Muscle layer of colon (tissue), 2 donors: ENCODE measurements at regions not wholly inside any gene's neighbourhood (a gene's known extent, or its start where the extent isn't known, plus 50 kb on each side); places are given as distances from the start of the nearest gene placed in this dataset.
"Not testable (repeated sequence)": the region's sequence is repeated elsewhere in the genome, so short reads cannot be mapped to it uniquely, and the experiment has no call there.

ENCODE experiments used
- H3K27ac ChIP-seq: one replicate; pipeline ENCODE4 v1.7.0; 2013; ENCODE audit warnings: low read depth, mild to moderate bottlenecking, low read length, moderate library complexity
- H3K27me3 ChIP-seq, 2 donors: one replicate each; pipeline ENCODE4 v1.7.0; 2013; ENCODE audit warnings: low read length in 2 of 2, mild to moderate bottlenecking in 2 of 2; ENCODE audit not compliant: insufficient read depth in 2 of 2, control insufficient read depth in 1 of 2
- H3K36me3 ChIP-seq: one replicate; pipeline ENCODE4 v1.7.0; 2013; ENCODE audit warnings: mild to moderate bottlenecking, low read length; ENCODE audit not compliant: insufficient read depth
- H3K4me1 ChIP-seq: one replicate; pipeline ENCODE4 v1.7.0; 2013; ENCODE audit warnings: mild to moderate bottlenecking, low read length; ENCODE audit not compliant: insufficient read depth
- H3K4me3 ChIP-seq, 2 donors: one replicate each; pipeline ENCODE4 v1.7.0; 2013; ENCODE audit warnings: low read length in 2 of 2, low read depth in 1 of 2, mild to moderate bottlenecking in 1 of 2, moderate library complexity in 1 of 2
- H3K9ac ChIP-seq: one replicate; pipeline ENCODE4 v1.7.0; 2013; ENCODE audit warnings: low read length
- H3K9me3 ChIP-seq: one replicate; pipeline ENCODE4 v1.7.0; 2013; ENCODE audit warnings: mild to moderate bottlenecking, low read length
- donor health status: abdominal sarcoma.
- donor health status: Adenocarcinoma of cecum.

GRCh38 chr3:159047361-159047760 is 245.5 kb downstream of the MFSD1 start:
- no peak overlapping the region for H3K9ac ChIP-seq

GRCh38 chr3:159052494-159052893 is 250.6 kb downstream of the MFSD1 start:
- H3K9ac ChIP-seq, H3K4me3 ChIP-seq, H3K4me1 ChIP-seq, H3K27me3 ChIP-seq, H3K9me3 ChIP-seq, H3K27ac ChIP-seq, H3K36me3 ChIP-seq: not testable (repeated sequence)

More at GRCh38 chr3:159047361-159047760, 245.5 kb downstream of the MFSD1 start:
- Histone ChIP-seq H3K4me3 (no peak overlapping the region), H3K27ac (no peak overlapping the region), H3K4me1 (no peaks in the 10 kb centered on the region), H3K27me3 (no peaks in the 10 kb centered on the region), H3K9me3 (no peaks in the 10 kb centered on the region), H3K36me3 (no peaks in the 10 kb centered on the region)

- Histone ChIP-seq H3K9ac (no peak overlapping the region), H3K4me1 (no peaks in the 10 kb centered on the region), H3K36me3 (no peaks in the 10 kb centered on the region), H3K9me3 (no peaks in the 10 kb centered on the region), H3K27ac (no peak overlapping the region), H3K27me3 (no peaks in the 10 kb centered on the region), H3K4me3 (no peak overlapping the region)
Measured at GRCh38 chr3:159057621-159058020, 255.8 kb downstream of the MFSD1 start.

- Histone ChIP-seq H3K36me3 (no peaks in the 10 kb centered on the region), H3K27ac (no peak overlapping the region), H3K4me3 (no peak overlapping the region), H3K27me3 (no peaks in the 10 kb centered on the region), H3K9ac (no peak overlapping the region), H3K4me1 (no peaks in the 10 kb centered on the region), H3K9me3 (no peaks in the 10 kb centered on the region)
Measured at GRCh38 chr3:159058859-159059258, 257.0 kb downstream of the MFSD1 start.

- H3K27me3 ChIP-seq = no peaks in the 10 kb centered on the region
- no peak overlapping the region for H3K4me3 ChIP-seq
- H3K27ac ChIP-seq = no peak overlapping the region
- no peaks in the 10 kb centered on the region for H3K4me1 ChIP-seq
- H3K36me3 ChIP-seq = no peaks in the 10 kb centered on the region
- H3K9ac ChIP-seq = no peak overlapping the region
- no peaks in the 10 kb centered on the region for H3K9me3 ChIP-seq
Measured at GRCh38 chr3:159059395-159059794, 257.5 kb downstream of the MFSD1 start.

- Histone ChIP-seq H3K27ac (no peak overlapping the region), H3K27me3 (no peaks in the 10 kb centered on the region), H3K4me3 (no peak overlapping the region), H3K9me3 (no peaks in the 10 kb centered on the region), H3K4me1 (no peaks in the 10 kb centered on the region), H3K36me3 (no peaks in the 10 kb centered on the region), H3K9ac (no peak overlapping the region)
Measured at GRCh38 chr3:159062734-159063410, 261.0 kb downstream of the MFSD1 start.

GRCh38 chr3:159069091-159069490 is 267.2 kb downstream of the MFSD1 start, which contains the start of gene IQCJ:
Gene IQCJ (plus strand): TSS chr3:159069319.
- no peaks in the 10 kb centered on the region for H3K27me3 ChIP-seq

GRCh38 chr3:159069866-159070425 is 268.1 kb downstream of the MFSD1 start:
- H3K9ac ChIP-seq = no peak overlapping the region
- H3K9me3 ChIP-seq = no peaks in the 10 kb centered on the region
- H3K27ac ChIP-seq = no peak overlapping the region
- H3K4me1 ChIP-seq = no peaks in the 10 kb centered on the region
- no peaks in the 10 kb centered on the region for H3K36me3 ChIP-seq
- H3K4me3 ChIP-seq = no peak overlapping the region
- H3K27me3 ChIP-seq = no peaks in the 10 kb centered on the region

More at GRCh38 chr3:159069091-159069490, 267.2 kb downstream of the MFSD1 start, which contains the start of gene IQCJ:
- no peaks in the 10 kb centered on the region for H3K36me3 ChIP-seq
- H3K4me1 ChIP-seq = no peaks in the 10 kb centered on the region
- no peak within 1 kb of the TSS for H3K9ac ChIP-seq
- H3K9me3 ChIP-seq = no peaks in the 10 kb centered on the region
- no peak within 1 kb of the TSS for H3K27ac ChIP-seq
- H3K4me3 ChIP-seq = no peak within 1 kb of the TSS

- no peak overlapping the region for H3K9ac ChIP-seq
- H3K4me1 ChIP-seq = no peaks in the 10 kb centered on the region
- no peaks in the 10 kb centered on the region for H3K27me3 ChIP-seq
- no peak overlapping the region for H3K27ac ChIP-seq
- H3K4me3 ChIP-seq = no peak overlapping the region
- H3K36me3 ChIP-seq = no peaks in the 10 kb centered on the region
- no peaks in the 10 kb centered on the region for H3K9me3 ChIP-seq
Measured at GRCh38 chr3:159074756-159075701, 273.2 kb downstream of the MFSD1 start.

- Histone ChIP-seq H3K27ac (no peak overlapping the region), H3K36me3 (no peaks in the 10 kb centered on the region), H3K9me3 (no peaks in the 10 kb centered on the region), H3K4me3 (no peak overlapping the region), H3K9ac (no peak overlapping the region), H3K4me1 (no peaks in the 10 kb centered on the region), H3K27me3 (no peaks in the 10 kb centered on the region)
Measured at GRCh38 chr3:159077860-159078259, 276.0 kb downstream of the MFSD1 start.

GRCh38 chr3:159080256-159080655 is 278.4 kb downstream of the MFSD1 start:
- H3K9ac ChIP-seq = no peak overlapping the region
- no peak overlapping the region for H3K27ac ChIP-seq
- no peaks in the 10 kb centered on the region for H3K4me1 ChIP-seq

More at GRCh38 chr3:159080256-159080655, 278.4 kb downstream of the MFSD1 start:
- no peak overlapping the region for H3K4me3 ChIP-seq
- no peaks in the 10 kb centered on the region for H3K36me3 ChIP-seq
- H3K9me3 ChIP-seq = no peaks in the 10 kb centered on the region
- H3K27me3 ChIP-seq = no peaks in the 10 kb centered on the region
